SK-N-SH treated with all-trans-retinoic acid at 6 μM for 48 hours (cell line): ENCODE measurements at regions not wholly inside any gene's neighbourhood (a gene's known extent, or its start where the extent isn't known, plus 50 kb on each side); places are given as distances from the start of the nearest gene placed in this dataset.
A peak's percentile ranks its signal among the peaks of the same experiment; 100 is the strongest.

Source experiments
- ATAC-seq: fragments of 200-7000 bp; cut with Tn5 transposase; 3 replicates; pipeline ENCODE4 v1.9.1; 2020; ENCODE audit warnings: mild to moderate bottlenecking, moderate library complexity
- ARNTL ChIP-seq: fragments of 450-650 bp; formaldehyde crosslinking; IDR thresholded peaks from 2 replicates; pipeline ENCODE4 v1.5.0; 2020; ENCODE audit warnings: low read depth, mild to moderate bottlenecking, moderate library complexity, borderline replicate concordance
- BACH2 ChIP-seq: fragments of 250-450 bp; sonication (Bioruptor Pico); IDR thresholded peaks from 2 replicates; pipeline ENCODE4 v1.9.0; 2021; ENCODE audit warnings: mild to moderate bottlenecking, borderline replicate concordance
- CREB5 ChIP-seq: fragments of 250-450 bp; sonication (Bioruptor Pico); IDR thresholded peaks from 2 replicates; pipeline ENCODE4 v1.5.1; 2020; ENCODE audit warnings: low read depth, mild to moderate bottlenecking, moderate library complexity
- CSDC2 ChIP-seq: fragments of 250-450 bp; sonication (Bioruptor Pico); IDR thresholded peaks from 2 replicates; pipeline ENCODE4 v1.5.0; 2020; ENCODE audit warnings: mild to moderate bottlenecking, moderate library complexity
- CSRNP3 ChIP-seq: fragments of 250-450 bp; sonication (Bioruptor Pico); IDR thresholded peaks from 2 replicates; pipeline ENCODE4 v1.5.1; 2021; ENCODE audit warnings: mild to moderate bottlenecking, moderate library complexity
- GLIS3 ChIP-seq: fragments of 250-450 bp; sonication (Bioruptor Pico); IDR thresholded peaks from 2 replicates; pipeline ENCODE4 v1.5.0; 2020; ENCODE audit warnings: mild to moderate bottlenecking, moderate library complexity
- ISL1 ChIP-seq: fragments of 250-450 bp; sonication (Bioruptor Pico); IDR thresholded peaks from 2 replicates; pipeline ENCODE4 v2.1.2; 2022; ENCODE audit warnings: mild to moderate bottlenecking, moderate library complexity
- OSR1 ChIP-seq: fragments of 250-450 bp; sonication (Bioruptor Pico); IDR thresholded peaks from 2 replicates; pipeline ENCODE4 v1.8.0; 2022; ENCODE audit warnings: moderate library complexity, mild to moderate bottlenecking, inconsistent platforms
- PATZ1 ChIP-seq: fragments of 250-450 bp; sonication (Bioruptor Pico); IDR thresholded peaks from 2 replicates; pipeline ENCODE4 v1.8.0; 2020; ENCODE audit warnings: mild to moderate bottlenecking, moderate library complexity, borderline replicate concordance
- PPARA ChIP-seq: fragments of 250-450 bp; sonication (Bioruptor Pico); IDR thresholded peaks from 2 replicates; pipeline ENCODE4 v1.5.0; 2020; ENCODE audit warnings: mild to moderate bottlenecking, borderline replicate concordance
- RARB ChIP-seq: fragments of 250-450 bp; sonication (Bioruptor Pico); IDR thresholded peaks from 2 replicates; pipeline ENCODE4 v1.8.0; 2021; ENCODE audit warnings: mild to moderate bottlenecking, moderate library complexity
- SNAI2 ChIP-seq: fragments of 250-450 bp; sonication (Bioruptor Pico); IDR thresholded peaks from 2 replicates; pipeline ENCODE4 v1.5.0; 2020; ENCODE audit warnings: mild to moderate bottlenecking, moderate library complexity
- TCF4 ChIP-seq: fragments of 250-450 bp; sonication (Bioruptor Pico); IDR thresholded peaks from 2 replicates; pipeline ENCODE4 v1.8.0; 2021; ENCODE audit warnings: mild to moderate bottlenecking, moderate library complexity, borderline replicate concordance
- TOX ChIP-seq: fragments of 250-450 bp; sonication (Bioruptor Pico); IDR thresholded peaks from 2 replicates; pipeline ENCODE4 v1.8.0; 2021; ENCODE audit warnings: mild to moderate bottlenecking, moderate library complexity, borderline replicate concordance
- TSHZ2 ChIP-seq: fragments of 250-450 bp; sonication (Bioruptor Pico); IDR thresholded peaks from 2 replicates; pipeline ENCODE4 v1.5.0; 2020; ENCODE audit warnings: mild to moderate bottlenecking, moderate library complexity
- ZC3H10 ChIP-seq: fragments of 250-450 bp; sonication (Bioruptor Pico); IDR thresholded peaks from 2 replicates; pipeline ENCODE4 v1.5.1; 2021; ENCODE audit warnings: mild to moderate bottlenecking, moderate library complexity
- ZFP3 ChIP-seq: fragments of 250-450 bp; sonication (Bioruptor Pico); IDR thresholded peaks from 2 replicates; pipeline ENCODE4 v1.5.0; 2020; ENCODE audit warnings: mild to moderate bottlenecking, moderate library complexity
- ZFP30 ChIP-seq: fragments of 450-650 bp; formaldehyde crosslinking; IDR thresholded peaks from 2 replicates; pipeline ENCODE4 v1.5.0; 2022; ENCODE audit warnings: mild to moderate bottlenecking, moderate library complexity
- ZNF565 ChIP-seq: fragments of 450-650 bp; formaldehyde crosslinking; conservative IDR thresholded peaks from 2 replicates; pipeline ENCODE4 v1.5.0; 2020; ENCODE audit warnings: low read depth, mild to moderate bottlenecking, moderate library complexity
- ZNF70 ChIP-seq: fragments of 450-650 bp; formaldehyde crosslinking; IDR thresholded peaks from 2 replicates; pipeline ENCODE4 v1.5.0; 2020; ENCODE audit warnings: mild to moderate bottlenecking, moderate library complexity
- ZNF8 ChIP-seq: fragments of 450-650 bp; formaldehyde crosslinking; IDR thresholded peaks from 2 replicates; pipeline ENCODE4 v1.5.0; 2020; ENCODE audit warnings: mild to moderate bottlenecking, moderate library complexity

- TF ChIP-seq ZNF70 (CRISPR knock-in tag), result no peak
- no peak for TF ChIP-seq ISL1 (CRISPR knock-in tag)
- TF ChIP-seq ARNTL, result no peak
- TF ChIP-seq PPARA (CRISPR knock-in tag), result no peak
- TF ChIP-seq CSRNP3 (CRISPR knock-in tag), result no peak
- TF ChIP-seq ZFP30, result no peak
- no peak for TF ChIP-seq CREB5 (CRISPR knock-in tag)
- no peak for TF ChIP-seq RARB (CRISPR knock-in tag)
- TF ChIP-seq TCF4 (CRISPR knock-in tag), result no peak
- TF ChIP-seq ZNF565 (CRISPR knock-in tag), result no peak
- TF ChIP-seq CSDC2 (CRISPR knock-in tag), result no peak
- no peak for TF ChIP-seq ZC3H10 (CRISPR knock-in tag)
- TF ChIP-seq SNAI2, result no peak
- TF ChIP-seq TOX (CRISPR knock-in tag), result no peak
- no peak for TF ChIP-seq OSR1 (CRISPR knock-in tag)
- no peak for TF ChIP-seq BACH2
- TF ChIP-seq ZFP3 (CRISPR knock-in tag), result no peak
- no peak for ATAC-seq
Measured at GRCh38 chr19:28943651-28944050, 269.3 kb downstream of the UQCRFS1 start.

- ATAC-seq, result no peak
- TF ChIP-seq GLIS3 (CRISPR knock-in tag) (no peak), TSHZ2 (no peak), RARB (CRISPR knock-in tag) (no peak), SNAI2 (no peak), ARNTL (no peak), TCF4 (CRISPR knock-in tag) (no peak), ZC3H10 (CRISPR knock-in tag) (no peak), ISL1 (CRISPR knock-in tag) (no peak)
- TF ChIP-seq, all 23 proteins: peak for 0
Measured at GRCh38 chr19:28941833-28942232, 271.1 kb downstream of the UQCRFS1 start.

DNA sequence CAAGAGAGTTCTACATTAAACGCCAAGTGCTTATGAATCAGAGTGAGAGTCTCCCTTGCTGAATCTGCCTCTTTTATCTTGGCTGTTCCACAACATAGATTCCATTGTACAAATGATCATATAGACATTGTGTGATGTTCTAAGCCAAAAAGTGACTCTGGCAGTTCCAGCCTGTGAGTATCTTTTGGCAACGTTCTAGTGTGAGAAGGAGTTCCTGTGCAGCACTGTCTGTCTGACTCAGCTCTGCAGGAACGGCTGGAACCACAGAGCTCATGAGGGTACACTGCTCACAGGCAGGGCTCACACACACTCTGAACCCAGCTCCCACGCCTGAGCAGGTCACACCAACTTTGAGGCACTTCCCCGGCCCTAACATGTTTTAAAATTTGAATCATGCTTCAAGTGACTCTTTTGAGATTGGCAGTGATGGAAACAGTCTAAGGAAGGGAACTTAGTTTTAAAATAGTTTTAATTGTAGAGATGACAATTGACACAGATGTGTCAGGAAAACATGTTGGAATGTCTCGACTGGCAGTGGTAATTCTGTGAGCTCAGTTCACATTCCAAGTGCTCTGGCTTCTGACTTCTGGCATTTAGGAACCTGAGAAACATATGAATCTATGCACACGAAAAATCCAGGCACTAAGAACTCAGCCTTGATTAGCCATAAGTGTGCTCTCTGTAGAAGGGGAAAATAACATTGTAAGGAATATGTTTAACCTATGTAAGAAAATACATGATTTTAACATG is 272.0 kb downstream of the UQCRFS1 start:
- ATAC-seq, result peak; percentile 83
- TF ChIP-seq ZNF8 (CRISPR knock-in tag) (no peak), ISL1 (CRISPR knock-in tag) (no peak)

DNA sequence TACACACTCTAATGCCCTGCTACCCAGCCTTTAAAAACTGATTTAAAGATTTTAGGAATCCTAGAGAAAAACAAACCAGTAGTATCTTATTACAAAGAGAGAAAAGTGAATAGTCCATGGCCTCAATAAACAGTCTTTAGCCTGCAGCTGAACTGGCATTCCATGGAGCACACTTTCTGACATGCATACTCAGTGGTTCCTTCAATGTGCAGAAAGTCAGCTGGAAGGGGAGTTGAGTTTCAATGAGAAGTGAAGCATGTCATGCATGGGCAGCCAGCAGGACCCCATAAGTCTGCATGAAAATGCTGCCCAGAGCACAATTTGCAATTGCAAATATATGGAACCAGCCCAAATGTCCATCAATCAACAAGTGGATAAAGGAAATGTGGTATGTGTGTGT is 273.7 kb downstream of the UQCRFS1 start:
- TF ChIP-seq TOX (CRISPR knock-in tag) (no peak), ZNF8 (CRISPR knock-in tag) (no peak), PATZ1 (CRISPR knock-in tag) (no peak), ARNTL (no peak)
- ATAC-seq, result no peak
